SK-N-MC (cell line): ENCODE measurements at regions not wholly inside any gene's neighbourhood (a gene's known extent, or its start where the extent isn't known, plus 50 kb on each side); places are given as distances from the start of the nearest gene placed in this dataset.

ENCODE experiments used
- EZH2 ChIP-seq: fragments of 200-600 bp; sonication (generic); IDR thresholded peaks from one replicate; pipeline ENCODE4 v1.6.1; 2017; ENCODE audit warnings: antibody characterized with exemption
- FOXP2 ChIP-seq: optimal IDR thresholded peaks from 2 replicates; pipeline ENCODE3; 2011; ENCODE audit warnings: mild to moderate bottlenecking, moderate library complexity; ENCODE audit not compliant: insufficient read depth; ENCODE audit errors: extremely low read length, control extremely low read depth
- POLR2AphosphoS5 ChIP-seq: IDR thresholded peaks from 2 replicates; pipeline ENCODE4 v1.6.1; 2012; ENCODE audit warnings: mild to moderate bottlenecking, low read depth, low read length, borderline replicate concordance

DNA sequence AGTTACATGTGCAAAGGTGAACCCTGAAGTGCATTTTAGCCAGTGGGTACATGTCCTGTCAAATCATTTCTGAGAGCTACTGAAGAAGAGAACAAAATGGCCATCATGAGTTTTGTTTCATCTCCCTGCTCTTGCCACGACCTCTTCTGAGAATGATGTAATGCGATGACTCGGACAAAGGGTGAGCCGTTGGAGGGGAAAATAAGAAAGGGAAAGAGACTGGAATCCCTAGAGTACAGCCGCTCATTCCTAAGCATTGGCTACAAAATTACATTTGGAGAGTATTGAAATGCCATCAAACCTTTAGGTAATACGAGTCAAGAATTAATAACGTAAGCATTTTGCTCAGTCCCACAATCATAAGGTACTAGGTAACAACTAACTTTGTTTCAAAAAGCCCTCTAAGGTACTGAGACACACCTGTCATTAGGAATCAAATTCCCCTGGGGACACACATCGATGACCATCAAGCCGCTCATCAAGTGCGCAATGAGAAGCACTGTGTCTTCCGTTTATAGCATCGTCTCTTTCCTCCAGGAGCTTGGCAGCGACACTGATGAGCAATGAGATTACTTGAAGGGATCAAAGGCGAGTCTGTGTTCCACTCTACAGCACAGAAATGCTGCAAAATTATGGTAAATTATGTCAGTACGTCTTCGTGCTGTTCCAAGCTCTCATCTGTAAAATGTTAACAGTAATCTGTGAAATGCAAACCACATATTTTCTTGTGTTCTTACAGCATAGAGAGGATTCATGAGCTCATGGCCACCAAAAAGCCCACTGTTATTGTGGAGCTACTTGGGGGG is 97.3 kb upstream of the PIEZO2 start:
- no peak for TF ChIP-seq POLR2AphosphoS5
- TF ChIP-seq EZH2: no peak
- TF ChIP-seq FOXP2: no peak
